NCI-H1436 (cell line): ENCODE measurements at regions not wholly inside any gene's neighbourhood (a gene's known extent, or its start where the extent isn't known, plus 50 kb on each side); places are given as distances from the start of the nearest gene placed in this dataset.
"Not testable (repeated sequence)": the region's sequence is repeated elsewhere in the genome, so short reads cannot be mapped to it uniquely, and the experiment has no call there.

Experiments
- DNase-seq: peaks from one replicate; lab custom pipeline; 2025; lab: John Stamatoyannopoulos, UW

DNA sequence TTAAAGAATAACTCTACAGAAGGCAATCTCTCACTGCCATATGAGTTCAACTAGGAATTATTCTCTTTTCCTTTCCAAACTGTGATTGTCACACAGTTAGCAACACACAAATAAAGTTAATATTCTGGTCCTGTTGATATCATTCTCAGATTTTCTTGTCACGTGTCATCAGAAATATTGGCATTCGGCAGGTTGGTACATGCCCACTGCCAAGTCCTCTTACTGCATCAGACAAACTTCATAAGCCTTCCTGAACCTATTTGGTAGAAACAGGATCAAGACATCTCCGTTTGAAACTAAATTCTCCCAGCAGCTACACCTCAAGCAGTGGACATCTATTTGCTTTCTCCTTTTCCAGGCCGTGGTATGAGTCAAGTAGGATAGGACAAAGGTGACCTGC is 177.9 kb upstream of the SOX2 start:
- DNase-seq, result no peak

- DNase-seq, result no peak
Measured at GRCh38 chr3:181530584-181530983, 181.1 kb upstream of the SOX2 start.

DNA sequence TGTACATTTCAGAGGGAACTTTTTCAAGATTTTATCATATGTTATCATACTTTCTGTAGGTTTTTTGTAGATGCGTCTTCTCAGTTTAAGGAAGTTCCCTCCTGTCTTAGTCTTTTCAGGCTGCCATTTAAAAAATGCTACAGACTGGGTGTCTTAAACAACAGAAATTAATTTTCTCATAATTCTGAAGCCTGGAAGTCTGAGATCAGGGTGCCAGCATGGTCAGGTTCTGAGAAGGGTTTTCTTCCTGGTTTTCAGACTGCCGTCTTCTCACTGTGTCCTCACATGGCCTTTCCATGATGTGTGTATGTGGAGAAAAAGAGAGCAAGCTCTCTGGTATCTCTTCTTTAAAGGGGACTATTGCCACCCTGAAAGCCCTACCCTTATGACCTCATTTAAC is 189.9 kb upstream of the SOX2 start:
- DNase-seq, result no peak

DNA sequence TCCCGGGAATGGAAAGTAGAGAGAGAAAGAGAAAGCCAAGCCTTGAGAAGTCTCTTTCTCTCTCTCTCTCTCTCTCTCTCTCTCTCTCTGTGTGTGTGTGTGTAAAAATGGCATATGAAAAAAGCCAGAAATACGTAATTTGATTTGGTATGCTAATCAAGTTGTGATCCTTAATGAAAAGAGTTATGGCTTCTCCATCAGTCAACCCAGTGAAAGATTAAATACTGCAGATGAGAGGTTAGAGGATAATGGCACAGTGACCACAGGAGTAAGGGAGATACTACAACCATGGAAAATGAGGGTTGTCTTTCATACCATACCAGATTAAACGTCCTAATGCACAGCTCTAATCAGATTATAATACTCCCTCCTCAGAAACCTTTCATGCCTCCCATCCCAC is 193.5 kb upstream of the SOX2 start:
- DNase-seq, result no peak

DNA sequence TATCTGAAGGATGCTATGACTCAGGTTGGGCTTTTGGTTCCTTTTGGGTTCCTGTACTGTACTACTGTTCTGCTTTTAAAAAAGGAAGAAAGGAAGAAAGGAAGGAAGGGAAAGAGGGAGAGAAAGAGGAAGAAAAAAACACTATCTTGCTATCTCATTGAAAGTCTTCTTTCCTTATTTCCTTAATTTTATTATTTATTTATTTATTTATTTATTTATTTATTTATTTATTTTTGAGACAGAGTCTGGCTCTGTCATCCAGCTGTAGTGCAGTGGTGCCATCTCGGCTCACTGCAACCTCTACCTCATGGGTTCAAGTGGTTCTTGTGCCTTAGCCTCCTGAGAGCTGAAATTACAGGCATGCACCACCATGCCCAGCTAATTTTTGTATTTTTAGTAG is 198.9 kb upstream of the SOX2 start:
- DNase-seq, result no peak

- no peak for DNase-seq
Measured at GRCh38 chr3:181510500-181510899, 201.2 kb upstream of the SOX2 start.

GRCh38 chr3:181497358-181497757 is 214.4 kb upstream of the SOX2 start:
- DNase-seq, result no peak

DNA sequence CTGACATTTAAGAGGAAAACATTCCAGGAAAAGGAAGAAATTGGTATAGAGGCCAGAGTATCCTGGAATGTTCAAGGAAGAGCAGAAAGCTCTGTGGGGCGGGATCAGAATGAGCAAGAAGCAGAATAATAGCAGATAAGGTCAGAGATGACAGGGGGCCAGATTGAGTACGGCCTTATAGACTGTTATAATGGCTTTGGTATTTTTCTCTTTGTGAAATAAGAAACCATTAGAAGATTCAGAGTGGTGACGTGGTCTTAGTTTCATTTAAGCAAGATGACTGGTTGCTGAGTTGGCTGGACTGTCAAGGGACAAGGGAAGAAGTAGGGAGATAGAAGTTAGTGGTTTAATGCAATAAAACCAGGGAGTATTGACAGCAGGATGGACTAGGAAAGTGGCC is 218.3 kb upstream of the SOX2 start:
- DNase-seq, result no peak

DNA sequence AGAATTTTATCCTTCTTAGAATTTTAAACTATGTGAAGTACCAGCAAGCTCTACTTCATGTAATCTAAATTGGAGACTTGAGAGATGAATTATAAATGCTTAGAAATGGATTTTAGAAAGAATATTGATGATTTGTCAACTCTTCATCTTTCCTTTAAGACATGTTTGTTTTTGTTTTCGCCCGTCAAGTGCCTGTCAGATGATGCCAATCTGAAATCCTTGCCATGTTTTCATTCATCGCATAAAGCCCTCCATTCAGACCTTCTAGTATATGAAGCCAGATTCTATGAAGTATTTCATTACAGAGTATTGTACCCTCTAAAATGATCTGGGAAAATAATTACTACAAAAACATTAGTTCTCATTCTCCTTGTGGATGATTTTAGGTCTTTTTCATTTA is 223.2 kb upstream of the SOX2 start:
- DNase-seq, result no peak

- peak; percentile 83 for DNase-seq
Measured at GRCh38 chr3:181487236-181487978, 224.3 kb upstream of the SOX2 start.

DNA sequence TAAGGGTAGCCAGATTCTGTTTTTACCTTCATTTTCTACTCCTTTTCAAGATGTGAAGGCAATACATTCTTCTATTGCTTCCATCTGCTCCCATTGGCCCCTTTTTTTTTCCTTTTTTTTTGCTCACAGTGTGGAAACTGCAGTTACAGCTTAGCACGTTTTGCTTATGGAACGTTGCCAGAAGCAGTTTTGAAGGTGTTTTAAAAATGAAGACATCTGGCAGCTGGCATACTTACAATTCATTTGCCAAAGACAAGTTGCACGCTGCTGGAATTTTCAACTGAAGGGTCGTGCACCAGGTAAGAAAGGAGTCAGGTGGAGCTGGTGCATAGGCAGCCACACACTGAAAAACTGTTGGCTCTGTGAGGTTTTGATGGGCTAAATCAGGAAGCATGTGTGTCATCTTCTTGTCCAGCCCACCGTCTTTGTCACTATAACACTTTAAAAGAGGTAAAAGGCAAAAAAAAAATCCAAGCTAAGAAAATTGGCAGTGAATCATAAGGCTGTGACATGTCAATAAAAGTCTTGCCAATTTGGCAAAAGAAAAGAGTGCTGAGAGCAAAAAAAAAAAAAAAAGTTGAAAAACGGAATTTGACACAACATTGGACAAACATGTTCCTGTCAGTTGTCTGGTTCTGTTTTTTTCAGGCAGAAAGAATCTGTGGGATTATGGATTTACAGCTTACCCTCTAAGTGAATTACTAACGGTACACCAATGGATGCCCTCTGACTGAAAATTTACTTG is 225.4 kb upstream of the SOX2 start:
- DNase-seq, result no peak

GRCh38 chr3:181484026-181484425 is 227.7 kb upstream of the SOX2 start:
- DNase-seq, result no peak

DNA sequence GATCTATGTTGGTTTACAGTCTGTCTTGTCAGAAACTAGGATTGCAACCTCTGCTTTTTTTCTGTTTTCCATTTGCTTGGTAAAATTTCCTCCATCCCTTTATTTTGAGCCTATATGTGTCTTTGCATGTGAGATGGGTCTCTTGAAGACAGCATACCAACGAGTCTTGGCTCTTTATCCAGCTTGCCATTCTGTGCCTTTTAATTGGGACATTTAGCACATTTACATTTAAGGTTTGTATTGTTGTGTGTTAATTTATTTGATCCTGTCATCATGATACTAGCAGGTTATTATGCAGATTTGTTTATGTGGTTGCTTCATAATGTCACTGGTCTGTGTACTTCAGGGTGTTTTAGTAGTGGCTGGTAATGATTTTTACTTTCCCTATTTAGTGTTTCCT is 236.6 kb upstream of the SOX2 start:
- not testable (repeated sequence) for DNase-seq

DNA sequence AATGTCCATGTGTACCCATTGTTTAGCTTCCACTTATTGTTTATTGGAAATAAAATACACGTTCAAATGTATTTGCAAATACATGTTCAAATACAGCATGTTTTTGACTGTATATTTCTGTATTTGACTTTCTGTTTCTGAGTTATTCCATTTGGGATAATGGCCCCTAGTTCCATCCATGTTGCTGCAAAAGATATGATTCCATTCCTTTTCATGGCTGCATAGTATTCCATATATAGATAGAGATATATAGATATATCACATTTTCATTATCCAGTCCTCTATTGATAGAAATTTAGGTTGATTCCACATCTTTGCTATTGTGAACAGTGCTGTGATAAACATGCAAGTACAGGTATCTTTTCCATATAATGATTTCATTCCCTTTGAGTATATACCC is 241.4 kb upstream of the SOX2 start:
- DNase-seq, result no peak

- no peak for DNase-seq
Measured at GRCh38 chr3:181464033-181464694, 247.6 kb upstream of the SOX2 start.

- DNase-seq, result no peak
Measured at GRCh38 chr3:181461381-181461780, 250.3 kb upstream of the SOX2 start.

- DNase-seq, result no peak
Measured at GRCh38 chr3:181459516-181459915, 252.2 kb upstream of the SOX2 start.

DNA sequence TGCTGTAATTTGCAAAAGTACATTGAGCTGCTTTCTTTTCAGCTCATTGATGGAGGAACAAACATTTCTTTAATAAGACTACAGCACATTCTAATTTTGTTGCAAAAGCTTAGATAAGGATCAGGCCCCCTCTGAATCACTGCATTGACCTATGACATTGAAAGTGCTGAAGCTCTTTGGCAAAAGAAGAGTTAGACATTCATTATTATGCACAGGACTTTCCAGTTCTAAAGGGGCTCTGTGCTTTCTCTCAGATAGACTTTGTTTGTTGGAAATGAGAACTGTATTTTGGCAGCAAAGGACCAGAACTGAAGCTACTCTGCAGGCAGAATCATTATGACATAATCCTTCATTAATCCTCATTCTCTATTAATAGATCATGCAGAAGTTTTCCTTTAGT is 252.9 kb upstream of the SOX2 start:
- no peak for DNase-seq

GRCh38 chr3:181457756-181458155 is 254.0 kb upstream of the SOX2 start:
- no peak for DNase-seq

- no peak for DNase-seq
Measured at GRCh38 chr3:181457190-181457589, 254.5 kb upstream of the SOX2 start.

DNA sequence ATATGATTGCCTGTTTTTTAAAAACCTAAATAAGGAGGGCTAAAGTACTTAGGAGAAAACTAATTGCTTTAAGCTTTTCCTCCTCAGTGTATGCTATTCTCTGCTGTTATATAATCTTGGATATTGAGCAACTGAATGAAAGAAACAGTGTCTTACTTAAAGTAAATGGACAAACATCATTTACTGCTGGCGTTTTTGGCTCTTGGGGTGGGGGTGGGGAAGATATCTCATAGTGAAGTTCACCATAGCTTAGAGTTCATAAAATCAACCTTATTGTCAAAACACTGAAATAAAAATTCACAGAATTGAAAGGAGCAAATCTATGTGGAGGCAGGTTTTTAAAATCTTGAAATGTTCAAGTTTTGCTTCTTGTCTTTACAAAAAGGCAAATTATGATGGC is 256.4 kb upstream of the SOX2 start:
- no peak for DNase-seq

DNA sequence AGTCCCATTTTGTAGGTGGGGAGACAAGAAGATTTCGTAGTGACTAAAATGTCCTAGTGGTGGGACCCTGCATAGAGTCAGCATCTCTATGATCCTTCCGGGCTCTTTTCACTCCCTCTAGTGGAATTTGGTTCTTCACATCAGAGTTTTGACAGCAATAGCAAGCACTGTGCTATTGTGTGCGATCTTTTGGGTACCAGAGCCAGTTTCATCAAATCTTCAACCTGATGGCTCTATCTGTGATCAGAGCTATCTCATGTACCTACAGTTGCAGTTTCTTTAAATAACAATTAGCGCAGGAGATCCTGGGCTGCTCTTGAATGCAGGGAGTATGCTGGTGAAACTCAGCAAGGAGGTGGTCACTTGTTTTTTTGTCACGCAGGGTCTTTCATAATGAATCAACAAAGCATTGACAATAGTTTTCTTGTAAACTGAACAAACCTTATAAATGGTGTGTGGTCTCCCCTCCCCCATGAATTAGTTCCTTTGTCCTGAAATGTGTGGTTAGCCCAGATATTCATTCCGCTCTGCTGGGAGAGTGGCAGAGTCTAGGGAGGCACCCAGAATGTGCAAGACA is 257.2 kb upstream of the SOX2 start:
- no peak for DNase-seq

DNA sequence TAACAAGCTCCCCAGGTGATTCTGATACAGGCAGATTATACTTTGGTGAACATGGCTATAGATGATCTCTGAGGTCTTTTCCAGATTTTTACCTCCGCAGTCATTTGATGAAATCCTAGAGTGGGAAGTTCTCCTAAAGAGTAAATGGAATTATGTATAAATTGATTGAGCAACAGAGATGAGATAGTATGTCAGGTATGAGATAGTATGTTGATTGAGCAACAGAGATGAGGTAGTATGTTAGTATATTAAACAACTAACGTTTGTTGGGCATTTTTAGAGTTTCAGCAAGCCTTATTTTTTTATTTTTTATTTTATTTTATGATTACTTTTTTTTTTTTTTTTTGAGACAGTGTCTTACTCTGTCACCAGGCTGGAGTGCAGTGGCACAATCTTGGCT is 265.0 kb upstream of the SOX2 start:
- DNase-seq, result no peak
